Muscle of leg (tissue), 3 donors: ENCODE measurements at regions not wholly inside any gene's neighbourhood (a gene's known extent, or its start where the extent isn't known, plus 50 kb on each side); places are given as distances from the start of the nearest gene placed in this dataset.
"Not testable (repeated sequence)": the region's sequence is repeated elsewhere in the genome, so short reads cannot be mapped to it uniquely, and the experiment has no call there.

Source experiments
- DNase-seq: peaks from one replicate; pipeline ENCODE4 v3.0.0; 2013
- H3K27ac ChIP-seq: one replicate; pipeline ENCODE4 v1.5.1; 2013; ENCODE audit warnings: mild to moderate bottlenecking, low read length, control low read depth
- H3K27me3 ChIP-seq: one replicate; pipeline ENCODE4 v1.6.1; 2013; ENCODE audit warnings: low read length; ENCODE audit not compliant: control insufficient read depth, insufficient read depth
- H3K36me3 ChIP-seq: one replicate; pipeline ENCODE4 v1.6.1; 2013; ENCODE audit warnings: low read length; ENCODE audit not compliant: control insufficient read depth, insufficient read depth
- H3K4me1 ChIP-seq: one replicate; pipeline ENCODE4 v1.6.1; 2013; ENCODE audit warnings: low read length; ENCODE audit not compliant: control insufficient read depth, insufficient read depth
- H3K4me3 ChIP-seq: one replicate; pipeline ENCODE4 v1.5.1; 2013; ENCODE audit warnings: low read length, control low read depth
- H3K9me3 ChIP-seq: replicated peaks from 2 replicates; pipeline ENCODE4 v1.6.1; 2013; ENCODE audit warnings: low read depth, low read length; ENCODE audit not compliant: control insufficient read depth
- WGBS: methylation state at CpG from one replicate; pipeline ENCODE4 v1.1.5; 2013; ENCODE audit warnings: missing lambda C conversion rate; ENCODE audit not compliant: insufficient coverage; 5-methylcytosine and 5-hydroxymethylcytosine counted together

DNA sequence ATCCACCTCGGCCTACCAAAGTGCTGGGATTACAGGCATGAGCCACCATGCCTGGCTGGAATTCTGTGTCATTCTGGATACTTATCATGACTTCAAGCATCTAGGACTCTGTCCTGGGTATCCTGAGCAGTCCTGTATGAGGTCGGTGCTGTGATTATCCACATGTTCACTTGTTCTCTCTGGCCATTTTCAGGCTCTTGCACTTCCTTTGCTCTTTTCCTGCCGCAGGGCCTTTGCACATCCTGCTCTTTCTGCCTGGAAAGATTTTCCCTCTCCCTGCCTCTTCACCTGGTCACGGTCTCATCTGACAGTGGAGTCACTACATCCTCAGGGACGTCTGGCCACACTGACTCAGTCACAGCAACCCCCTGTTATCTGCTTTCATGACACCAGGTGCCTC lies 184.6 kb upstream of the OSBPL11 start:
- H3K4me1 ChIP-seq, H3K9me3 ChIP-seq, DNase-seq, H3K27ac ChIP-seq, H3K36me3 ChIP-seq, H3K4me3 ChIP-seq, H3K27me3 ChIP-seq: not testable (repeated sequence)
- WGBS: 93% methylated on average over 3 of the region's 5 CpGs

DNA sequence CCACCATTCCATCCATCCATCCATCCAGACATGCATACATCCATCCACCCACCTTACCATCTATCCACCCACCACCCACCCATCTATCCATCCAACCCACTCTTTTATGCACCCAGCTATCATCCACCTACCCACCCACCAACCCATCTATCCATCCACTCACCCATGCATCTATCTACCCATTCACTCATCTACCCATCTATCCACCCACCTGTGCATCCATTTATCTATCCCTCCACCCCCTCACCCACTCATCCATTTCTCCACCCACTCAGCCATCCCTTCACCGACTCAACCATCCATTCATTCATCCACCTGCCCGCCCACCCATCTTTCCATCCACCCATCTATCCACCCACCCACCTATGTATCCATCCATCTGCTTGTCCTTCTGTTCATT lies 186.4 kb upstream of the OSBPL11 start:
- H3K4me1 ChIP-seq, DNase-seq, H3K27ac ChIP-seq, H3K9me3 ChIP-seq, H3K4me3 ChIP-seq, H3K27me3 ChIP-seq, H3K36me3 ChIP-seq: not testable (repeated sequence)
- 100% methylated on average over 2 of the region's 2 CpGs for WGBS

DNA sequence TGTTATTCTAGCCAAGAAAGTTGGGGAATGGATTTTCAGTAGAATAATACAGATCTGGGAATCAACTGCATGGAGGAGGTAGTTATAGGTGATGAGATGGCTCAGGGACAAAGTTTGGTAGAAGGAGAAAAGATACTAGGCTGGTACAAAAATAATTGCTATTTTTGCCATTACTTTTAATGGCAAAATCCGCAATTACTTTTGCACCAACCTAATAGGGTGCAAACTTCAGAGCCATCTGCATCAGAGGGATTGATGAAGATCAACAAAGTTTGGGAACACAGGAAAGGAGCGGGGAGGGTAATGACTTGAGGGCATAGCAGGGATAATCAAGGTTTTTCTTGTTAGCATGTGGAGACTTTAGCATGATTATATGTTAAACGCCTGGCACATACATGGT lies 178.7 kb upstream of the ROPN1B start:
- not testable (repeated sequence) for H3K27me3 ChIP-seq, DNase-seq, H3K4me1 ChIP-seq, H3K9me3 ChIP-seq, H3K4me3 ChIP-seq, H3K27ac ChIP-seq, H3K36me3 ChIP-seq
- 92% methylated on average over 2 of the region's 3 CpGs for WGBS

DNA sequence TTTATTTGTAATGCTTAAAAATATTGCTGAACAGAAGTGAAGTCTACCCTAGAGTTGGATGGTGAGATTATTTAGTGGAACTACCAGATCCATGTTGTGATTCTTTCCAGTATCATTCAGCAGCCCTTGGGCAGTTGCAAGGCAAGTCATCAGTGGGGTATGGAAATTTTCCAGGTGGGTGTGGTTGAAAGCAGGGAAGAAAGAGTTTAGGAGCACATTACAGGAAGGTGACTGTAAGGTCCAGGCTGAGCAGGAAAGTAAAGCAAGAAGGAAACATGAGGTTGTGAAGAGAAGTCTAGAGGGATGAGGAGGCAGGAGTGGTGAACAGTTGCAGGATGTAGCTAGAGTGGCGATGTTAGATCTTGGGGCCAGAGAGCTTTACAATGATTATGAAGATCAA lies 178.0 kb upstream of the ROPN1B start:
- not testable (repeated sequence) for H3K27ac ChIP-seq, H3K27me3 ChIP-seq

DNA sequence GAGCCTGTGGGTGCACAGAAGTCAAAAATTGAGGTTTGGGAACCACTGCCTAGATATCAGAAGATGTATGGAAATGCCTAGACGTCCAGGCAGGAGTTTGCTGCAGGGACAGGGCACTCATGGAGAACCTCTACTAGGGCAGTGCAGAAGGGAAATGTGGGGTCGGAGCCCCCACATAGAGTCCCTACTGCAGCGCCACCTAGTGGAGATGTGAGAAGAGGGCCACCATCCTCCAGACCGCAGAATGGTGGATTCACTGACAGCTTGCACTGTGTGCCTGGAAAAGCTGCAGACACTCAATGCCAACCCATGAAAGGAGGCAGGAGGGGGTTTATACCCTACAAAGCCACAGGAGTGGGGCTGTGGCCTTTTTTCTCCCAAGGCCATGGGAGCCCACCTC lies 159.0 kb upstream of the ROPN1B start:
- H3K9me3 ChIP-seq, H3K27ac ChIP-seq: not testable (repeated sequence)

More for the DNA sequence above, 178.0 kb upstream of the ROPN1B start:
- WGBS: 90% methylated on average over 1 of the region's 1 CpG
- H3K36me3 ChIP-seq, H3K9me3 ChIP-seq, H3K4me3 ChIP-seq, DNase-seq, H3K4me1 ChIP-seq: not testable (repeated sequence)

DNA sequence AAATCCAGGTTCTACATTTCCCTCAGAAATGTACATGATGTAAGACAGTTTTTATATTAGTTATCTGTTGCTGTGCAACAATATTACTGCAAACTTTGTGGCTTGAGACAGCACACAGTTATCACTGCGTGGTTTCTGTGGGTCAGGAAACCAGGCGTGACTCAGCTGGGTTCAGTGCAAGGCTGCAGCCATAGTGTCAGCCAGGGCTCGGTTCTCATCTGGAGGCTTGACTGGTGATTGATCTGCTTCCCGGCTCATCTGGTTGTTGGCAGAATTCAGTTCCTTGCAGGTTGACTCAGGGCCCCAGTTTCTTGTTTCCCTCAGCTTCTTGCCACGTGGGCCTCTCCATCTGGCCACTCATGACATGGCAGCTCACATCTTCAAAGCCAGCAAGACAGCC lies 146.8 kb upstream of the ROPN1B start:
- not testable (repeated sequence) for H3K4me1 ChIP-seq, H3K36me3 ChIP-seq, H3K27me3 ChIP-seq, DNase-seq, H3K4me3 ChIP-seq, H3K9me3 ChIP-seq, H3K27ac ChIP-seq
- 72% methylated on average over 5 of the region's 5 CpGs for WGBS

More for the DNA sequence above, 159.0 kb upstream of the ROPN1B start:
- not testable (repeated sequence) for H3K36me3 ChIP-seq, H3K4me1 ChIP-seq, H3K4me3 ChIP-seq, H3K27me3 ChIP-seq, DNase-seq
- 80% methylated on average over 1 of the region's 4 CpGs for WGBS

DNA sequence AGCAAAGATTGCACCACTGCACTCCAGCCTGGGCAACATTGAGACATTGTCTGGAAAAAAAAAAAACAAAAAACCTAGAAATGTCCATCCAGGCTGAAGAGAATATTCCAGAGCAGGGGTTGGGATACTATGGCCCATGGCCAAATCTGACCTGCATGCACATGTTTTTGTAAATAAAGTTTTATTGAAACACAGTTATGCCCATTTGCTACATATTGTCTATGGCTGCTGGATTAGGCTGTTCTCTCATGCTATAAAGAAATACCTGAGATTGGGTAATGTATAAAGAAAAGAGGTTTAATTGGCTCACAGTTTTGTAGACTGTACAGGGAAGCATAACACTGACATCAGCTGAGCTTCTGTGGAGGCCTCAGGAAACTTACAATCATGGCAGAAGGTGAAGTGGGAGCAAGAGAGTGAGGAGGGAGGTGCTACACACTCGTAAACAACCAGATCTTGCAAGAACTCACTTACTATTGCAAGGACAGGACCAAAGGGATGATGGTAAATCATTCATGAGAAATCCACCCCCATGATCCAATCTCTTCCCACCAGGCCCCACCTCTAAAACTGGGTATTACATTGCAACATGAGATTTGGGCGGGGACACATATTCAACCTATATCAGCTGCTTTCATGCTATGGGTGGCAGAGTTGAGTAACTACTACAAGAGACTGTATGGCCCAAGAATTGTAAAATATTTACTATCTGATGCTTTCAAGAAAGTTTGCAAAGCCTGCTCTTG lies 137.8 kb upstream of the ROPN1B start:
- H3K9me3 ChIP-seq, DNase-seq, H3K36me3 ChIP-seq, H3K4me1 ChIP-seq, H3K27ac ChIP-seq, H3K4me3 ChIP-seq, H3K27me3 ChIP-seq: not testable (repeated sequence)
- no CpG with 5 or more reads among the region's 2 CpGs for WGBS

DNA sequence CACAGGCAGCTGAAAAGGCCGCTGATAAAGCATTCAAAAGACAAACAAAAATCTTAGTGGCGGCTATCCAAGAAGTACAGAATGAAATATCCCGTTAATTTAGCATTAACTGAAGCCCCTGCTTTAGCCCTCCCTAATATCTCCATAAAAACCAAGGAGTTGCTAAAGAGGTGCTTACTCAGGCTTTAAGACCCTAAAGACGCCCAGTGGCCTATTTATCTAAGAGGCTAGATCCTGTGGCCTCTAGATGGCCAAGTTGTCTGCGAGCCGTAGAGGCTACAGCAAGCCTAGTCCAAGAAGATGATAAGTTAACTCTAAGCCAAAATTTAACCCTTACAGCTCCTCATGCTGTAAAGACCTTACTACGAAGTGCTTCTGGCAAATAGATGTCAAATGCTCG lies 133.4 kb upstream of the ROPN1B start:
- DNase-seq, H3K4me1 ChIP-seq, H3K9me3 ChIP-seq, H3K27me3 ChIP-seq, H3K27ac ChIP-seq, H3K4me3 ChIP-seq, H3K36me3 ChIP-seq: not testable (repeated sequence)
- WGBS: 47% methylated on average over 3 of the region's 8 CpGs

DNA sequence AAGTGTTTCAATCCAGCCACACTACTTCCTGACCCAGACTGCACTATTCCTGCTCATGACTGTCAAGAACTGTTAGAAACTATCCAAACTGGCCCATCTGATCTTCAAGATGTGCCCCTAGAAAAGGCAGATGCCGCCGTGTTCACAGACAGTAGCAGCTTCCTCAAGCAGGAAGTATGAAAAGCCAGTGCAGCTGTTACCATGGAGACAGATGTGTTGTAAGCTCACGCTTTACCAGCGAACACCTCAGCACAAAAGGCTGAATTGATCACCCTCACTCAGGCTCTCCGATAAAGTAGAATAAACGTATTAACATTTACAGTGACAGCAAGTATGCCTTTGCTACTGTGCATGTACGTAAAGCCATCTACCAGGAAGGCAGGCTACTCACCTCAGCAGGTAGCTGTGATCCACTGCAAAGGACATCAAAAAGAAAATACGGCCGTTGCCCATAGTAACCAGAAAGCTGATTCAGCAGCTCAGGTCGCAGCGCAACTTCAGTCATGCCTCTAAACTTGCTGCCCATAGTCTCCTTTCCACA lies 132.9 kb upstream of the ROPN1B start:
- H3K9me3 ChIP-seq, H3K4me1 ChIP-seq, H3K27ac ChIP-seq, H3K36me3 ChIP-seq, H3K4me3 ChIP-seq, H3K27me3 ChIP-seq: not testable (repeated sequence)
- DNase-seq: peak; percentile 62
- WGBS: 2% methylated on average over 4 of the region's 11 CpGs

DNA sequence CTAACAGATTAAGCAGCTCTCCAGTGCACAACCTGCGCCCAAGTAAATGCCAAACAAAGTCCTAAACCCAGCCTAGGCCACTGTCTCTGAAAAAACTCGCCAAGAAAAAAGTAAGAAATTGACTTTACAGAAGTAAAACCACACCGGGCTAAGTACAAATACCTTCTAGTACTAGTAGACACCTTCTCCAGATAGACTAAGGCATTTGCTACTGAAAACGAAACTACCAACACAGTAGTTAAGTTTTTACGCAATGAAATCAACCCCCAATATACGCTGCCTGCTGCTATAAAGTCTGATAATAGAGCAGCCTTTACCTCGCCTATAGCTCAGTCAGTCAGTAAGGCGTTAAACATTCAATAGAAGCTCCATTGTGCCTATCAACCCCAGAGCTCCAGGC lies 132.2 kb upstream of the ROPN1B start:
- H3K36me3 ChIP-seq, H3K27ac ChIP-seq, H3K4me1 ChIP-seq, H3K9me3 ChIP-seq, H3K27me3 ChIP-seq, DNase-seq, H3K4me3 ChIP-seq: not testable (repeated sequence)
- 67% methylated on average over 1 of the region's 8 CpGs for WGBS

DNA sequence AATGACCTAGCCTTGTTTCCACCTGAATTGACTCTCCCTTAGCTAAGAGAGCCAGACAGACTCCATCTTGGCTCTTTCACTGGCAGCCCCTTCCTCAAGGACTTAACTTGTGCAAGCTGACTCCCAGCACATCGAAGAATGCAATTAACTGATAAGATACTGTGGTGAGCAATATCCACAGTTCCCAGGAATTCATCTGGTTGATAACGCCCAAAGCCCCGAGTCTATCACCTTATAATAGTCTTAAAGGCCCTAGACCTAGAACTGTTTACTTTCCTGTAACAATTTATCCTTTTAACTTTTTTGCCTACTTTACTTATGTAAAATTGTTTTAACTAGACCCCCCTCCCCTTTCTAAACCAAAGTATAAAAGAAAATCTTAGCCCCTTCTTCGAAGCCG lies 130.1 kb upstream of the ROPN1B start:
- not testable (repeated sequence) for H3K4me1 ChIP-seq, H3K9me3 ChIP-seq, H3K27ac ChIP-seq, H3K27me3 ChIP-seq, H3K36me3 ChIP-seq, DNase-seq, H3K4me3 ChIP-seq
- no CpG with 5 or more reads among the region's 5 CpGs for WGBS
